Activated B cell treated with CpG ODN at 0.5 μM for 24 hours (primary cell): ENCODE measurements at regions not wholly inside any gene's neighbourhood (a gene's known extent, or its start where the extent isn't known, plus 50 kb on each side); places are given as distances from the start of the nearest gene placed in this dataset.

Experiments used
- ATAC-seq: fragments of 200-7000 bp; cut with Tn5 transposase; one replicate; pipeline ENCODE4 v1.10.0; 2021; ENCODE audit warnings: low read depth, mild to moderate bottlenecking, moderate library complexity
- CTCF ChIA-PET: fragments of 350-600 bp; sonication (Branson Sonifier 250); formaldehyde crosslinking; loops from one replicate; lab custom pipeline; 2021; ENCODE audit warnings: antibody characterized with exemption; lab: Charles Lee
- POLR2A ChIA-PET: fragments of 350-600 bp; sonication (Branson Sonifier 250); formaldehyde crosslinking; loops from one replicate; lab custom pipeline; 2021; ENCODE audit warnings: antibody characterized with exemption; lab: Charles Lee
- DNase-seq: peaks from one replicate; pipeline ENCODE4 v3.0.0; 2022
- H3K27ac Mint-ChIP-seq: one replicate; pipeline ENCODE4 v1.8.0; 2020; ENCODE audit warnings: mixed read lengths
- H3K27me3 Mint-ChIP-seq: one replicate; pipeline ENCODE4 v1.8.0; 2021; ENCODE audit warnings: mixed read lengths
- H3K36me3 Mint-ChIP-seq: one replicate; pipeline ENCODE4 v1.8.0; 2021; ENCODE audit warnings: low read depth, mixed read lengths
- H3K4me1 Mint-ChIP-seq: one replicate; pipeline ENCODE4 v1.8.0; 2021; ENCODE audit warnings: mixed read lengths
- H3K4me3 Mint-ChIP-seq: one replicate; pipeline ENCODE4 v1.8.0; 2020; ENCODE audit warnings: mild to moderate bottlenecking, mixed read lengths
- H3K9me3 Mint-ChIP-seq: one replicate; pipeline ENCODE4 v1.8.0; 2020; ENCODE audit warnings: mixed read lengths
- intact Hi-C: fragments of 100-400 bp; cut with micrococcal nuclease; formaldehyde crosslinking; loops from one replicate; pipeline ENCODE4 v1.15.1; 2024
- TF ChIP-seq, protein P1 (sequence below): fragments of 200-600 bp; IDR thresholded peaks from one replicate; pipeline ENCODE4 v1.8.0; 2022; ENCODE audit warnings: antibody characterized with exemption, mild to moderate bottlenecking

DNA sequence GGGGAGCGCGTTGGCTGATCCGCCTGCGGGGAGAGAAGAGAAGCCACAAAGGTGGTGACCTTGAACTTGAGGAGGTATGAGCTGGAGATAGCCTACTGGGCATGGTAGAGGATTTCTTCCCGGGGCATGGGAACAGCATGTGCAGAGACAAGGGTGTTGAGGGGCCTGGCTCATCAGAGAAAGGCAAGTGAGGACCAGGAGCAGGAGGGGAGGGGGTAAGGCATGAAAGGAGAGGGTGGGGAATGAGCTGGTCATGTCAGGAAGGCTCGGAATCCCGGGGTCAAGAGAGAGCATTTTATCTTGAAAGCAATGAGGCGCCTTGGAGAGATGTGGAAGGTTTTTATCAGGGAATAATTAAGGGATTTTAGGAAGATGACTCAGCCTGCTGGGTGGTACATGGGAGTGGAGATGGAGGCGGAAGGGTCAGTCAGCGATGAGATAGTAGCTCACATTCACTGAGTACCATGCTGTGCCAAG lies 121.1 kb downstream of the LHX2 start:
- no peaks in the 10 kb centered on the region for H3K9me3 Mint-ChIP-seq
- TF ChIP-seq, protein P1, sequence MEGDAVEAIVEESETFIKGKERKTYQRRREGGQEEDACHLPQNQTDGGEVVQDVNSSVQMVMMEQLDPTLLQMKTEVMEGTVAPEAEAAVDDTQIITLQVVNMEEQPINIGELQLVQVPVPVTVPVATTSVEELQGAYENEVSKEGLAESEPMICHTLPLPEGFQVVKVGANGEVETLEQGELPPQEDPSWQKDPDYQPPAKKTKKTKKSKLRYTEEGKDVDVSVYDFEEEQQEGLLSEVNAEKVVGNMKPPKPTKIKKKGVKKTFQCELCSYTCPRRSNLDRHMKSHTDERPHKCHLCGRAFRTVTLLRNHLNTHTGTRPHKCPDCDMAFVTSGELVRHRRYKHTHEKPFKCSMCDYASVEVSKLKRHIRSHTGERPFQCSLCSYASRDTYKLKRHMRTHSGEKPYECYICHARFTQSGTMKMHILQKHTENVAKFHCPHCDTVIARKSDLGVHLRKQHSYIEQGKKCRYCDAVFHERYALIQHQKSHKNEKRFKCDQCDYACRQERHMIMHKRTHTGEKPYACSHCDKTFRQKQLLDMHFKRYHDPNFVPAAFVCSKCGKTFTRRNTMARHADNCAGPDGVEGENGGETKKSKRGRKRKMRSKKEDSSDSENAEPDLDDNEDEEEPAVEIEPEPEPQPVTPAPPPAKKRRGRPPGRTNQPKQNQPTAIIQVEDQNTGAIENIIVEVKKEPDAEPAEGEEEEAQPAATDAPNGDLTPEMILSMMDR = no peak
- no peak overlapping the region for H3K4me3 Mint-ChIP-seq
- intact Hi-C loops = no loop called here
- peaks cover 26% of the 10 kb centered on the region for H3K4me1 Mint-ChIP-seq
- no peaks in the 10 kb centered on the region for H3K27me3 Mint-ChIP-seq
- H3K27ac Mint-ChIP-seq = no peak overlapping the region
- no peak for DNase-seq
- ChIA-PET CTCF (interaction anchor here (1.9 kb wide), 1 partner anchor 165 kb away, joined by 4 read pairs; no protein-coding TSS in a partner anchor), POLR2A (no interaction called here)
- no peak for ATAC-seq
- H3K36me3 Mint-ChIP-seq = no peaks in the 10 kb centered on the region

DNA sequence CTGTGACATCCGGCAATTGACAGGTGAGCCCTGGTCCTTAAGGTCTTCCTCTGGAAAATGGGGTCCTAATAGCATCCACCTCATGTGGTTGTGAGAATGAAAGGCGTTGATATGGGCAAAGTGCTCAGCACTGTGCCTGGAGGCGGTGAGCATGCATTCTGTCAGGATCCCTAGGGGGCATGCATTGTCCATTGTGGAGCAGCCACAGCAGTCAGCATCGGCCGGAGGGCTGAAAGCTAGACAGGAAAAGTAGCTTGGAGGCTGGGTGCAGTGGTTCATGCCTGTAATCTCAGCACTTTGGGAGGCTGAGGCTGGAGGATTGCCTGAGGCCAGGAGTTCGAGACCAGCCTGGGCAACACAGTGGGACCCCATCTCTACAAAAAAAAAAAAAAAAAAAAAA lies 122.2 kb downstream of the LHX2 start:
- POLR2A ChIA-PET = interaction anchor here (0.7 kb wide), 2 partner anchors 58 to 1380 kb away, joined by 5 to 8 read pairs; no protein-coding TSS in a partner anchor
- Mint-ChIP-seq H3K27ac (no peak overlapping the region), H3K9me3 (no peaks in the 10 kb centered on the region), H3K36me3 (no peaks in the 10 kb centered on the region), H3K4me1 (peaks cover 31% of the 10 kb centered on the region), H3K27me3 (no peaks in the 10 kb centered on the region), H3K4me3 (no peak overlapping the region)
- DNase-seq (no peak), ATAC-seq (no peak)
- CTCF ChIA-PET = interaction anchor here (0.6 to 1.9 kb wide), 2 partner anchors 164 to 185 kb away, joined by 4 read pairs; no protein-coding TSS in a partner anchor
- TF ChIP-seq, protein P1 = no peak
- intact Hi-C loops = no loop called here

DNA sequence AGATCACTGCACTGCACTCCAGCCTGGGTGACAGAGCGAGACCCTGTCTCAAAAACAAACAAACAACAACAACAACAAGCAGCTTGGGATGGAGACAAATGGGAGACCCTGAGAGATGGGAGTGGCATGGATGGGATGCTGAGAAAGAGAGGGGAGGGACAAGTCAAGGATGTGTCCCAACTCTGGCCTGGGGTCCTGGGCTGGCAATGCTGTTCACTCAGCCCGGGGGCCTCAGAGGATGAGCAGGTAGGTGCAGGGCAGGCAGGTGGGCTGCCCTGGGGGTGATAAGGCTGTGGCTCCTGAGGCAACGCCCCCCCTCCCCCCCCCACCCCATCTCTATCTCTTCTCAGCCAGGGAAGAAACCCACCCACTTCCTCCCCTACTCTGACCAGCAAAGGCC lies 123.0 kb downstream of the LHX2 start:
- no peak overlapping the region for H3K27ac Mint-ChIP-seq
- TF ChIP-seq, protein P1 = no peak
- DNase-seq (no peak), ATAC-seq (no peak)
- H3K9me3 Mint-ChIP-seq = no peaks in the 10 kb centered on the region
- H3K36me3 Mint-ChIP-seq = no peaks in the 10 kb centered on the region
- POLR2A ChIA-PET = no interaction called here
- intact Hi-C loops = no loop called here
- H3K27me3 Mint-ChIP-seq = no peaks in the 10 kb centered on the region
- H3K4me3 Mint-ChIP-seq = no peak overlapping the region
- H3K4me1 Mint-ChIP-seq = peaks cover 35% of the 10 kb centered on the region
- CTCF ChIA-PET = interaction anchor here (1.9 kb wide), 1 partner anchor 163 kb away, joined by 4 read pairs; no protein-coding TSS in a partner anchor

DNA sequence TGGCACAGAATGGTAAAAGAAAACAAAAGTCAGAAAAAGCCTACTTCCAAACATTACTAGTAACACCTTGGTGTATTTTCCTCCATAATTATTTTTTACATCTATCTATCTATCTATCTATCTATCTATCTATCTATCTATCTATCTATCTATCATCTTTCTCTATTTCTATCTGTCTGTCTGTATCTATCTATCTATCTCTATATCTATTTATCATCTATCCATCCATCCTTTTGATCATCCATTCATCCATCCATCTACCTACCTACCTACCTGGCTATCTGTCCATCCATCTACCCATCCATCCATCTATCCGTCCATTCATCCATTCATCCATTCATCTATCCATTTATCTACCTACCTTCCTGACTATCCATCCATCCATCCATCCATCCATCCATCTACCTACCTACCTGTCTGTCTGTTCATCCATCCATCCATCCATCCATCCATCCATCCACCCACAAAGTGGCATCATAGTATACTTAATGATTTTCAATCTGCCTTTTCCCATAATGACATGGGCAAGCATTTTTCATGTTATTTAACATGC lies 121.9 kb upstream of the NEK6 start:
- intact Hi-C loops = loop anchor here (2.0 kb wide), 1 partner anchor 61 kb away; no protein-coding TSS in a partner anchor
- no peaks in the 10 kb centered on the region for H3K36me3 Mint-ChIP-seq
- CTCF ChIA-PET = interaction anchor here (1.9 to 2.1 kb wide), 2 partner anchors 9 to 61 kb away, joined by 11 to 12 read pairs; no protein-coding TSS in a partner anchor
- no peak overlapping the region for H3K4me3 Mint-ChIP-seq
- no peaks in the 10 kb centered on the region for H3K9me3 Mint-ChIP-seq
- no peak for DNase-seq
- POLR2A ChIA-PET = interaction anchor here (0.8 kb wide), 1 partner anchor 64 kb away, joined by 3 read pairs; no protein-coding TSS in a partner anchor
- ATAC-seq = no peak
- H3K27ac Mint-ChIP-seq = no peak overlapping the region
- TF ChIP-seq, protein P1 = no peak
- H3K27me3 Mint-ChIP-seq = no peaks in the 10 kb centered on the region
- H3K4me1 Mint-ChIP-seq = peaks cover 29% of the 10 kb centered on the region
